DOHH2 (cell line): ENCODE measurements at regions not wholly inside any gene's neighbourhood (a gene's known extent, or its start where the extent isn't known, plus 50 kb on each side); places are given as distances from the start of the nearest gene placed in this dataset.

Source experiments
- H3F3A ChIP-seq: fragments of 200-600 bp; sonication (generic), shearing (Covaris generic); 2 replicates; pipeline ENCODE4 v1.6.0; 2016; ENCODE audit warnings: antibody characterized with exemption, mild to moderate bottlenecking; ENCODE audit not compliant: control insufficient read depth, insufficient read depth
- H3K27ac ChIP-seq: fragments of 200-600 bp; sonication (generic); 2 replicates; pipeline ENCODE4 v1.5.1; 2014; ENCODE audit warnings: low read depth, mild to moderate bottlenecking, low read length, moderate library complexity
- H3K27me3 ChIP-seq: fragments of 200-600 bp; sonication (generic); 2 replicates; pipeline ENCODE4 v1.6.1; 2014; ENCODE audit warnings: mild to moderate bottlenecking, low read length, mixed read lengths; ENCODE audit not compliant: control insufficient read depth
- H3K36me3 ChIP-seq: fragments of 200-600 bp; sonication (generic); 2 replicates; pipeline ENCODE4 v1.6.1; 2014; ENCODE audit warnings: mild to moderate bottlenecking, low read length, moderate library complexity, mixed read lengths; ENCODE audit not compliant: control insufficient read depth
- H3K4me1 ChIP-seq: fragments of 200-600 bp; sonication (generic); 2 replicates; pipeline ENCODE4 v1.6.1; 2014; ENCODE audit warnings: mild to moderate bottlenecking, low read length, mixed read lengths; ENCODE audit not compliant: control insufficient read depth
- H3K4me2 ChIP-seq: fragments of 200-600 bp; sonication (generic); 2 replicates; pipeline ENCODE4 v1.6.0; 2014; ENCODE audit warnings: mild to moderate bottlenecking, low read length, moderate library complexity
- H3K4me3 ChIP-seq: fragments of 200-600 bp; sonication (generic); 2 replicates; pipeline ENCODE4 v1.5.1; 2014; ENCODE audit warnings: mild to moderate bottlenecking, low read length, mixed read lengths
- H3K79me2 ChIP-seq: fragments of 200-600 bp; sonication (generic); 2 replicates; pipeline ENCODE4 v1.6.1; 2014; ENCODE audit warnings: mild to moderate bottlenecking, low read length, mixed read lengths; ENCODE audit not compliant: control insufficient read depth
- H3K9me2 ChIP-seq: fragments of 200-600 bp; sonication (generic); replicated peaks from 2 replicates; pipeline ENCODE4 v1.6.1; 2014; ENCODE audit warnings: mild to moderate bottlenecking, low read length, mixed read lengths; ENCODE audit not compliant: control insufficient read depth
- H3K9me3 ChIP-seq: fragments of 200-600 bp; sonication (generic); 2 replicates; pipeline ENCODE4 v1.6.1; 2014; ENCODE audit warnings: antibody characterized with exemption, low read length, mixed read lengths; ENCODE audit not compliant: control insufficient read depth, insufficient read depth
- H4K20me1 ChIP-seq: fragments of 200-600 bp; sonication (generic); 2 replicates; pipeline ENCODE4 v1.6.0; 2014; ENCODE audit warnings: low read depth, mild to moderate bottlenecking, antibody characterized with exemption, low read length, moderate library complexity; ENCODE audit not compliant: control insufficient read depth, insufficient read depth
- EZH2phosphoT487 ChIP-seq: fragments of 200-600 bp; sonication (generic); IDR thresholded peaks from 2 replicates; pipeline ENCODE4 v1.6.1; 2017; ENCODE audit warnings: borderline replicate concordance, mild to moderate bottlenecking, antibody characterized with exemption, low read length, moderate library complexity, mixed read lengths
- TF ChIP-seq, protein P1 (sequence below): fragments of 200-600 bp; sonication (generic); IDR thresholded peaks from one replicate; pipeline ENCODE4 v1.5.1; 2014; ENCODE audit warnings: antibody characterized with exemption, mild to moderate bottlenecking, low read depth, low read length; ENCODE audit not compliant: poor library complexity, severe bottlenecking

DNA sequence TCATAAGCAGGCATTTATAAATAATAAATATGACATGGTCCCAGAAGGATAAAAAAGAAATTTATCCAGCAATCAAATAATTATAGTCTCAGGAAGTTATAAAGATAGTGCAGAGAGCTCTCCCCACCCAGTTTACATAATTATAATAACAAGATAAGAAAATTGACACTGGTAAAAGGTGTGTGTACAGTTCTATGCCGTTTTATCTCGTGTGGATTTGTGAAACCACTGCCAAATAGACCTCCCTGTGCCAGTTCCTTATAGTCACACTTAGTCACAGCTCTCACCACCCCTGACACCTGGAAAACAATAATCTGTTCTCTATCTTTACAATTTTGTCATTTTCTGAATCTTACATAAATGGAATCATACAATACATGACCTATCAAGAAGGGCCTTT lies 320.1 kb downstream of the KBTBD8 start:
- TF ChIP-seq EZH2phosphoT487: no peak
- TF ChIP-seq, protein P1, sequence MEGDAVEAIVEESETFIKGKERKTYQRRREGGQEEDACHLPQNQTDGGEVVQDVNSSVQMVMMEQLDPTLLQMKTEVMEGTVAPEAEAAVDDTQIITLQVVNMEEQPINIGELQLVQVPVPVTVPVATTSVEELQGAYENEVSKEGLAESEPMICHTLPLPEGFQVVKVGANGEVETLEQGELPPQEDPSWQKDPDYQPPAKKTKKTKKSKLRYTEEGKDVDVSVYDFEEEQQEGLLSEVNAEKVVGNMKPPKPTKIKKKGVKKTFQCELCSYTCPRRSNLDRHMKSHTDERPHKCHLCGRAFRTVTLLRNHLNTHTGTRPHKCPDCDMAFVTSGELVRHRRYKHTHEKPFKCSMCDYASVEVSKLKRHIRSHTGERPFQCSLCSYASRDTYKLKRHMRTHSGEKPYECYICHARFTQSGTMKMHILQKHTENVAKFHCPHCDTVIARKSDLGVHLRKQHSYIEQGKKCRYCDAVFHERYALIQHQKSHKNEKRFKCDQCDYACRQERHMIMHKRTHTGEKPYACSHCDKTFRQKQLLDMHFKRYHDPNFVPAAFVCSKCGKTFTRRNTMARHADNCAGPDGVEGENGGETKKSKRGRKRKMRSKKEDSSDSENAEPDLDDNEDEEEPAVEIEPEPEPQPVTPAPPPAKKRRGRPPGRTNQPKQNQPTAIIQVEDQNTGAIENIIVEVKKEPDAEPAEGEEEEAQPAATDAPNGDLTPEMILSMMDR: no peak
- Histone ChIP-seq H3K27me3 (no peaks in the 10 kb centered on the region), H3F3A (no peaks in the 10 kb centered on the region), H3K36me3 (no peaks in the 10 kb centered on the region), H3K27ac (no peak overlapping the region), H3K4me1 (no peaks in the 10 kb centered on the region), H3K9me3 (no peaks in the 10 kb centered on the region), H3K9me2 (no peaks in the 10 kb centered on the region), H3K79me2 (no peaks in the 10 kb centered on the region), H4K20me1 (no peaks in the 10 kb centered on the region), H3K4me3 (no peak overlapping the region), H3K4me2 (no peak overlapping the region)

DNA sequence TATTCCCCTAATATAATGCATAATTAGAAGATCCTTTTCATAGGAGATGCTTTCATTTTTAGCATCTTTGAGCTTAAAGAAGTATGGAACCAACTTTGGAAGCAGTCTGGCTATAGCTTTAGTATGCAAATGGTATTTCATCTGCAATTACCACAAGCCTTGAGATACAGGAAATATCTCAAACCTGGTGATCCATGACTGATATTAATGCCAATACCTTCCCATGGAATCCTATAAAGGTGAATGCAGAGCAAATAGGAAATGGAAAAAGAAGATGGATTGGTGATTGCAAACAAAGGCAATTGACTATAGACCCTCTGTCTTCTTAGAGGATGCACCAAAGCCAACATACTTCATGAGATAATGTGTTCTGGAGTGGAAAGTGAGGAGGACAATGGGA lies 326.4 kb downstream of the KBTBD8 start:
- no peaks in the 10 kb centered on the region for H3K9me2 ChIP-seq
- H4K20me1 ChIP-seq: no peaks in the 10 kb centered on the region
- no peak overlapping the region for H3K27ac ChIP-seq
- no peaks in the 10 kb centered on the region for H3F3A ChIP-seq
- H3K4me2 ChIP-seq: no peak overlapping the region
- H3K4me3 ChIP-seq: no peak overlapping the region
- TF ChIP-seq, protein P1: no peak
- TF ChIP-seq EZH2phosphoT487: no peak
- H3K79me2 ChIP-seq: no peaks in the 10 kb centered on the region
- no peaks in the 10 kb centered on the region for H3K9me3 ChIP-seq
- no peaks in the 10 kb centered on the region for H3K36me3 ChIP-seq
- no peaks in the 10 kb centered on the region for H3K27me3 ChIP-seq
- H3K4me1 ChIP-seq: no peaks in the 10 kb centered on the region
